Neuron (in vitro differentiated cells): ENCODE measurements at regions not wholly inside any gene's neighbourhood (a gene's known extent, or its start where the extent isn't known, plus 50 kb on each side); places are given as distances from the start of the nearest gene placed in this dataset.
A peak's percentile ranks its signal among the peaks of the same experiment; 100 is the strongest.

ENCODE experiments used
- H2AFZ ChIP-seq: one replicate; pipeline ENCODE4 v1.6.1; 2013; ENCODE audit warnings: low read depth, mild to moderate bottlenecking, inconsistent platforms, low read length, moderate library complexity
- H3K27me3 ChIP-seq: one replicate; pipeline ENCODE4 v1.6.1; 2013; ENCODE audit warnings: low read length; ENCODE audit not compliant: insufficient read depth
- H3K36me3 ChIP-seq: one replicate; pipeline ENCODE4 v1.6.1; 2013; ENCODE audit warnings: low read length; ENCODE audit not compliant: insufficient read depth
- H3K4me1 ChIP-seq: one replicate; pipeline ENCODE4 v1.6.1; 2013; ENCODE audit warnings: low read length; ENCODE audit not compliant: insufficient read depth
- H3K4me3 ChIP-seq: 2 replicates; pipeline ENCODE4 v1.5.1; 2013; ENCODE audit warnings: mild to moderate bottlenecking, low read length, moderate library complexity
- H3K9me3 ChIP-seq: one replicate; pipeline ENCODE4 v1.6.1; 2013; ENCODE audit warnings: low read length

DNA sequence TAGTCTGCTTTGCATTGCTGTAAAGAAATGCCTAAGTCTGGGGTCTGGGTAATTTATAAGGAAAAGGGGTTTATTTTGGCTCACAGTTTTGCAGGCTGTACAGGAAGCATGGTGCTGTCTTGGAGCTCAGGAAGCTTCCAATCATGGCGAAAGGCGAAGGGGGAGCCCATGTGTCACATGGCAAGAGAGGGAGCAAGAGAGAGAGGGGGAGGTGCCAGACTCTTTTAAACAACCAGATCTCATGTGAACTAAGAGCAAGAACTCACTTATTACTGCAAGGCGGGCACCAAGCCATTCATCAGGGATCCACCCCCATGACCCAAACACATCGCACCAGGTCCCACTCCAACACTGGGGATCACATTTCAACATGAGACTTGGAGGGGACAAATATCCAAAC, 148.2 kb upstream of the HS3ST2 start:
- no peaks in the 10 kb centered on the region for H3K36me3 ChIP-seq
- no peaks in the 10 kb centered on the region for H3K9me3 ChIP-seq
- no peaks in the 10 kb centered on the region for H3K4me1 ChIP-seq
- H2AFZ ChIP-seq, result no peak overlapping the region
- H3K4me3 ChIP-seq, result no peak overlapping the region
- H3K27me3 ChIP-seq, result no peaks in the 10 kb centered on the region

- Histone ChIP-seq H2AFZ (no peak overlapping the region), H3K4me3 (no peak overlapping the region), H3K4me1 (no peaks in the 10 kb centered on the region), H3K27me3 (no peaks in the 10 kb centered on the region), H3K36me3 (no peaks in the 10 kb centered on the region), H3K9me3 (no peaks in the 10 kb centered on the region)
These were observed 145.6 kb upstream of the HS3ST2 start for GRCh38 chr16:22668318-22668717.

- Histone ChIP-seq H3K27me3 (no peaks in the 10 kb centered on the region), H3K4me1 (no peaks in the 10 kb centered on the region), H3K4me3 (peak overlapping the region; percentile 21), H2AFZ (peak overlapping the region; percentile 38), H3K9me3 (no peaks in the 10 kb centered on the region), H3K36me3 (no peaks in the 10 kb centered on the region)
These were observed 143.9 kb upstream of the HS3ST2 start for GRCh38 chr16:22670044-22670536.

DNA sequence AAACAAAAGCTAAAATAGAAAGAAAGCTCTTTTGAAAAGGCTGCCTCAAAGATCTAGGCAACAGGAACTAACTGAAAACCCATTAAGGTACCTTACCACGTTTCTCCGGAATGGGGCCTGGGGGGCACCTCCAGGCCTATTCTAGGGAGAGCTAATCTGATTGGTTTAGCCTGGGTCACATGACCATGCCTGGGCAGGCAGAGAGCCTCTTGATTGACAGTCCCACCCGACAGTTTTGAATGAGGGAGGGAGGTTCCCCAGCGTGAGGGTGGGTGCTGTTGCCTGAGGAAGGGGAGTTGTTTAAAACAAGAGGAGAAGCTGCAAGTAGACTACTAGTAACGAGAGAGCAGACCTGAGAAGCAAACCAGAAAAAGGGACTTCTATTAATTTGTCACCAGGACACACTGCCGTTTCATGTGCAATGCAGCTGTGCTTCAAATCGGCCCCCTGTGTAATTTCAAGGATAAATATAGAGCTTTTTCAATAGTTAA, 143.4 kb upstream of the HS3ST2 start:
- Histone ChIP-seq H3K9me3 (no peaks in the 10 kb centered on the region), H2AFZ (peak overlapping the region; percentile 38), H3K4me1 (no peaks in the 10 kb centered on the region), H3K36me3 (no peaks in the 10 kb centered on the region), H3K27me3 (no peaks in the 10 kb centered on the region), H3K4me3 (peak overlapping the region; percentile 21)

- H3K4me1 ChIP-seq, result no peaks in the 10 kb centered on the region
- no peak overlapping the region for H3K4me3 ChIP-seq
- no peaks in the 10 kb centered on the region for H3K9me3 ChIP-seq
- H2AFZ ChIP-seq, result no peak overlapping the region
- H3K27me3 ChIP-seq, result no peaks in the 10 kb centered on the region
- H3K36me3 ChIP-seq, result no peaks in the 10 kb centered on the region
These were observed 142.5 kb upstream of the HS3ST2 start for GRCh38 chr16:22671301-22672076.

DNA sequence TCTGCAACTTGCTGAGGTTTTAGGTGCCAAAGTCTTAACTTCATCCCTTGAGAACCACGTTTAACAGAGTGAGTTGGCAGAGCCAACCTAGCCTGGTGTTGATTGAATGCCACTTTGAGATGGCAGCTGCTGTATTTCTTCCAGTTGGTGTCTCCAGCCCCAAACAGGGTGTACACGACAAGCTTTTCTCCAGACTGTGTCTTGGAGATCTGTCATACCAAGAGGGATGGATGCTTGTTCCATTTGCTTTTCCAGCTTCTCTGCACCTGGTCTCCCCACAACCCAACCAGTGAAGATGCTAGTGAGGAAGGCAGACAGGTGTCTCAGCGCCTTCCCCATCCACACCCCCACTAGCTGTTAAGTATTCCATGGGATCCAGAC, 141.1 kb upstream of the HS3ST2 start:
- Histone ChIP-seq H3K36me3 (no peaks in the 10 kb centered on the region), H3K4me1 (no peaks in the 10 kb centered on the region), H3K27me3 (no peaks in the 10 kb centered on the region), H3K4me3 (no peak overlapping the region), H3K9me3 (no peaks in the 10 kb centered on the region), H2AFZ (no peak overlapping the region)

DNA sequence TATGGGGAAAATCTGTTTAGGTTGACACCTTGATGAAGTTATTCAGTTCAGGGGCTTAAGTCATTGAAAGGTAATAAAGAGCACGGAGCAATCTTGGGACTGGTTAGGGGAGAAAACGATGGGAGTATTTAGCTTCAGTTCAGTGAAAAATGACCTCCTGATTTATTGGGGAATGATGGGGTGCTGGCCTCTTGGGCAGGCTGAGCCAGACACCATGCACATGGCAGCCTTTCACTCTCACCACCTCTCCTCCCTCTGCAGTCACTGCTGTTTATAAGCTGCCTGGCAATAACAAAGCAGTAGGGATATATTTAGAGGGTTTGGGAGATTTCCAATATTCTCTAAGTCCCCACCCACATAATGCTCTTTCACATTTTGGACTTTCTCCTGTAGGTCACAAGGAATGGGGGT, 140.5 kb upstream of the HS3ST2 start:
- Histone ChIP-seq H3K27me3 (no peaks in the 10 kb centered on the region), H3K4me1 (no peaks in the 10 kb centered on the region), H3K36me3 (no peaks in the 10 kb centered on the region), H2AFZ (no peak overlapping the region), H3K4me3 (no peak overlapping the region), H3K9me3 (no peaks in the 10 kb centered on the region)

DNA sequence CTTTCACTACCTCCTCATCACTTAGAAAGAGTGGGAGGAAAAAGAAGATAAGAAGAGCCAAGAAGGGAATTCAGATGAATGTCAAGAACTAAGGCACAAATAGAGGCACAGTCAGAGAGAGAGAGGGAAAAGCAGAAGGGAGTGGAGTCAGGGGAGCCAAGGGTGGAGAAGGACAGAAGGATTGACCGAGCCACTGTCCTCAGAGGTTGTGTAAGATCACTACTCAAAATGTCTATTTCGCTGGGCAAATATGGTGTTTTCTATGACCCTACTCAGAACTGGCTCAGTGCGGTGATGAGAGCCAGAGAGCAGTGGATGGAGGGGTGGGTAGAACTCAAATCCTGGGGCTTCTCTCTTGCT, 139.2 kb upstream of the HS3ST2 start:
- Histone ChIP-seq H3K9me3 (no peaks in the 10 kb centered on the region), H2AFZ (no peak overlapping the region), H3K4me3 (no peak overlapping the region), H3K36me3 (no peaks in the 10 kb centered on the region), H3K27me3 (no peaks in the 10 kb centered on the region), H3K4me1 (no peaks in the 10 kb centered on the region)

DNA sequence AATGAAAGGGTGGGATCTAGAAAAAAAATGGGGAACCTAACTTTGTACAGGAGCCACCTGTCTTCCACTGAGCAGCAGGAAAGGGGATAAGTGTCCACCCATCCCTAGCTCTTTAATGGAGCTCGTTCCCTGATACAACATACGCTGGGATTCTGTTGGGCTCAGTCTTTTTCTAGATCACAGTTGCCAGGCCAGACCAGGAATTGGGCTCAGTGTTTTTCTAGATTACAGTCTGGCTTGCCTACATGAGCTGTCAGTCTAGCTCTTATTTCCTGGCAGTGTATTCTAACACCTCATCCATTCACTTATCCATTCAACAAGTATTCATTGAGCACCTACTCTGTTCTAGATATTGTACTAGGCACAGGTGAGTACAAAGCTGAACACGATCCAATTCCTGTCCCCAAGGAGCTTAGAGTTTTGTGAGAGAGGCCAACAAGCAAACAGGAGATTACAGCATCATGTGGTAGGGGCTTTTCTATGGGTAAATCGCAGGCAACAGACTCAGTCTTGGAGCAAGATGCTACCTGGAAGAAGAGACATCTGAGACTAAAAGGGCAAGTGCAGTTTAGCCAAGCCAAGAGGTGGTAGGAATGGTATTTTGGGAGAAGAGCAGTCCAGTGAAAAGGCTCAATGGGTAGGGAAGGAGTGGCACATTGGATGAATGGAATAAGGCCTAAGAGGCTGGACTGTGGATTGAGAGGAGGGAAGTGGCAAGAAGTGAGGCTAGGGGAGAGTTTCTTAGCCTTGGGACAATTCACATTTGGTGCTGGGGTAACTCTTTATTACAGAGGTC, 138.0 kb upstream of the HS3ST2 start:
- no peaks in the 10 kb centered on the region for H3K9me3 ChIP-seq
- H3K36me3 ChIP-seq, result no peaks in the 10 kb centered on the region
- no peak overlapping the region for H3K4me3 ChIP-seq
- no peak overlapping the region for H2AFZ ChIP-seq
- H3K27me3 ChIP-seq, result no peaks in the 10 kb centered on the region
- no peaks in the 10 kb centered on the region for H3K4me1 ChIP-seq

DNA sequence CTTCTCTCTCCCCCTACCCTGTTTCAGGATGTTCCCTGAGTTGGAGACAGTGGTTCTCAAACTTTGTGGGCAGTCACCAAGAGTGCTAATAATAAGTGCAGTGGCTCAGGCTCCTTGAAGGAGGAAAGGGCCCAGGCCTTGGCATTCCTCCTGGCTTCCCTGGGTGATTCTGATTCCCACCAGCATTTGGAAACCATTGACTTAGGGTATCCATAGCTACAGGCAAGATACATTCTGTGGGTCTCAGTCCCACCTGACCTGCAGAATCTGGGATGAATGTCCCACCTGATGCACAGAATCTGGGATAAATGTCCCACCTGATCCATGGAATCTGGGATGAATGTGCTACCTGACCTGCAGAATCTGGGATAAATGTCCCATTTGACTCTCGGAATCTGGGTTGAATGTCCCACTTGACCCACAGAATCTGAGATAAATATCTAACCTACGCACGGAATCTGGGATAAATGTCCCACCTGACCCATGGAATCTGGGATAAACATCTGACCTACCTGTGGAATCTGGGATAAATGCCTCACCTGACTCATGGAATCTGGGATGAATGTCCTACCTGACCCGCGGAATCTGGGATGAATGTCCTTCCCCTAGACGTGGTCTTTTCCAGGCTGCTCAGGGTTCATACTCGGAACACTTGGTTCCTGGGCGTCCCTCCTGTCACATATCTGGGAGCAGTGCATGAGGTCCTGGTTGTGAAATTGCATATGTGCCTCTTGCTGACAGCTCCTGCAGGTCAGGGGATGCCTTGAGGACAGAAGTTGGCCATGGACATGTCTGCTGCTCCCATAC, 136.7 kb upstream of the HS3ST2 start:
- no peaks in the 10 kb centered on the region for H3K27me3 ChIP-seq
- no peaks in the 10 kb centered on the region for H3K36me3 ChIP-seq
- no peak overlapping the region for H2AFZ ChIP-seq
- H3K4me3 ChIP-seq, result no peak overlapping the region
- H3K9me3 ChIP-seq, result no peaks in the 10 kb centered on the region
- no peaks in the 10 kb centered on the region for H3K4me1 ChIP-seq

DNA sequence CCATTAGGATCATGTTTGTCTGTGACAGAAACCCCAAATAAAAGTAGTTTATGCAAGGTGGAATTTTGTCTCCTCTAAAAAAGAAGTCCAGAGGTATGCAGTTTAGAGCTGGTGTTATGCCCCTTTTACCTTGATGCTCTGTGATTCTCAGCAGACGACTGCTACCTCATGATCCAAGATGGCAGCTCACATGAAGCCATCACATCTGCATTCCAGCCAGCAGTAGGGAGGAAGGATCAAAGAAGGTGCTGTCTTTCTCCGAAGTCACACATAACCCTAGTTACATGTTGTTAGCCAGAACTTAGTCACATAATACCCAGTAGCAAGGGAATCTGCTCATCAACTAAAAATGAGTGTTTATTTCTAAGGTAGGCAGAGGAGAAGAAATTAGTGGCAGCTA, 135.7 kb upstream of the HS3ST2 start:
- Histone ChIP-seq H3K27me3 (no peaks in the 10 kb centered on the region), H3K4me1 (no peaks in the 10 kb centered on the region), H3K4me3 (no peak overlapping the region), H3K9me3 (no peaks in the 10 kb centered on the region), H3K36me3 (no peaks in the 10 kb centered on the region), H2AFZ (no peak overlapping the region)

DNA sequence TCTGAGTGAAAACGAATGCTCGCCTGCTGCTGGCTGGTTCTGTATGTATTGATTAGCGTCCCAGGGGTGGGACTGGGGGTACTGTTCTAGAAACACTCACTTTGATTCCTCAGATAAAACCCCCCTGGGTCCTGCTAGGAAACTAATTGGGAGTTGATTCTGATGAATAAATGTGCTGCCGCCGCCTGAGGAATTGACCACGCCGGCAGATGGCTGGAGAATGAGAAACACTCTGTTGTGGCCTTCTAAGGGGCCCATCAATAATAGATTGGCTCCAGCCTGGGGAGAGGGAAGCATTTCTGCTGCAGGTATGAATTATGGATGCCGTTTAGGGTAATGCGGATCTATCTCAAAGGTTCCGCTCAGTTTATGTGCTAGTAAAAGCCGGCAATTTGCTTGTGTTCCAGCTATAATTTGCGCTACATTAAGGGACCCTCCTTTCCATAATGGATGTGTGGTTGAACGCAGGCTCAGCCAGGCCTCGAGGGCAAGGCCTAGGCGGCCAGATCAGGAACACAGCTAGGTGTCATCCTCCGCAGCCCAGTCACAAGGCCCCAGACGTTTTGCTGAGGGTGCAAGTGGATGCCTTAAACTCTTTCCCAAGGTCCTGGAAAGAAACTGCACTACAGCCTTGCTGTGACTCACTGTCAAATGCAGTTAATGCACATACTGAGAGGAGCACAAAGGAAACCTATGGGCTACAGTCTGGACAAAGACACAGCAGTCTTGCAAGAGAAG, 132.2 kb upstream of the HS3ST2 start:
- Histone ChIP-seq H3K4me1 (no peaks in the 10 kb centered on the region), H3K9me3 (no peaks in the 10 kb centered on the region), H3K36me3 (no peaks in the 10 kb centered on the region), H2AFZ (no peak overlapping the region), H3K27me3 (no peaks in the 10 kb centered on the region), H3K4me3 (no peak overlapping the region)
